Endothelial cell of umbilical vein (primary cell): ENCODE measurements at regions not wholly inside any gene's neighbourhood (a gene's known extent, or its start where the extent isn't known, plus 50 kb on each side); places are given as distances from the start of the nearest gene placed in this dataset.
"Not testable (repeated sequence)": the region's sequence is repeated elsewhere in the genome, so short reads cannot be mapped to it uniquely, and the experiment has no call there.

Source experiments
- BruUV-seq: library from RNA; stranded (reverse); fragments of 400-500 nt; replicated peaks from 2 replicates; lab custom pipeline; 2021; lab: Mats Ljungman, UMichigan
- CTCF ChIA-PET: fragments of 300-600, 350-600 bp; sonication (Branson Sonifier 250); formaldehyde crosslinking; loops from one replicate; lab custom pipeline; 2021; ENCODE audit warnings: antibody characterized with exemption, inconsistent platforms; lab: Charles Lee
- POLR2A ChIA-PET: fragments of 300-600, 350-600 bp; sonication (Branson Sonifier 250); formaldehyde crosslinking; loops from one replicate; lab custom pipeline; 2021; ENCODE audit warnings: antibody characterized with exemption, inconsistent platforms; lab: Charles Lee
- DNase-seq: peaks from one replicate; pipeline ENCODE4 v3.0.0-alpha.2; 2011; ENCODE audit warnings: low read depth, low spot score
- FAIRE-seq: peaks from 2 replicates; lab custom pipeline; 2011; peaks lifted over from hg19 to GRCh38; lab: Jason Lieb, UNC
- H2AFZ ChIP-seq: 2 replicates; pipeline ENCODE4 v1.6.0; 2012; ENCODE audit warnings: low read depth, low read length, control low read depth, inconsistent platforms
- H3K27ac ChIP-seq: 2 replicates; pipeline ENCODE4 v1.5.1; 2011; ENCODE audit warnings: low read depth, mild to moderate bottlenecking, control low read depth, low read length, moderate library complexity; ENCODE audit not compliant: insufficient read depth
- H3K27me3 ChIP-seq, 2 experiments: 2 replicates each; pipeline versions ENCODE4 v1.6.0 to v1.6.1; 2011; ENCODE audit warnings: low read length in 2 of 2, mixed read lengths in 1 of 2; ENCODE audit not compliant: control insufficient read depth in 2 of 2, insufficient read depth in 2 of 2
- H3K36me3 ChIP-seq, 2 experiments: 2 replicates in 1 of 2; 3 replicates in 1 of 2; pipeline ENCODE4 v1.5.1; 2011; ENCODE audit warnings: low read length in 2 of 2, mild to moderate bottlenecking in 1 of 2, moderate library complexity in 1 of 2; ENCODE audit not compliant: control insufficient read depth in 2 of 2, insufficient read depth in 2 of 2; ENCODE audit errors: extremely low read depth in 1 of 2
- H3K4me1 ChIP-seq: 3 replicates; pipeline ENCODE4 v1.5.1; 2011; ENCODE audit warnings: mild to moderate bottlenecking, low read length; ENCODE audit not compliant: control insufficient read depth, insufficient read depth; ENCODE audit errors: extremely low read depth
- H3K4me2 ChIP-seq: 2 replicates; pipeline ENCODE4 v1.6.1; 2011; ENCODE audit warnings: low read length, control low read depth, mixed read lengths; ENCODE audit not compliant: insufficient read depth
- H3K4me3 ChIP-seq, 3 experiments: fragments of 200-600 bp in 1 of 3; sonication (generic), shearing (Covaris generic) in 1 of 3; replicated peaks in 1 of 3; 2 replicates each; pipeline ENCODE4 v1.5.1; 2011 to 2016; ENCODE audit warnings: control low read depth in 3 of 3, low read length in 3 of 3, mild to moderate bottlenecking in 2 of 3, inconsistent platforms in 1 of 3, low read depth in 1 of 3, moderate library complexity in 1 of 3; ENCODE audit not compliant: insufficient read depth in 1 of 3
- H3K79me2 ChIP-seq: 2 replicates; pipeline ENCODE4 v1.6.0; 2012; ENCODE audit warnings: low read length, inconsistent platforms; ENCODE audit not compliant: control insufficient read depth, insufficient read depth
- H3K9ac ChIP-seq: replicated peaks from 2 replicates; pipeline ENCODE3; 2011; ENCODE audit warnings: low read length, control low read depth; ENCODE audit not compliant: insufficient read depth; ENCODE audit errors: extremely low read depth
- H3K9me1 ChIP-seq: replicated peaks from 3 replicates; pipeline ENCODE4 v1.6.0; 2011; ENCODE audit warnings: mild to moderate bottlenecking, low read length; ENCODE audit not compliant: control insufficient read depth, insufficient read depth; ENCODE audit errors: extremely low read depth
- H3K9me3 ChIP-seq: replicated peaks from 2 replicates; pipeline ENCODE4 v1.5.1; 2012; ENCODE audit warnings: low read length, inconsistent platforms; ENCODE audit not compliant: control insufficient read depth, insufficient read depth
- H4K20me1 ChIP-seq: replicated peaks from 2 replicates; pipeline ENCODE3; 2011; ENCODE audit warnings: mild to moderate bottlenecking, low read length; ENCODE audit not compliant: control insufficient read depth, insufficient read depth; ENCODE audit errors: extremely low read depth
- EZH2 ChIP-seq: IDR thresholded peaks from 2 replicates; pipeline ENCODE4 v1.6.1; 2012; ENCODE audit warnings: borderline replicate concordance, low read depth, mild to moderate bottlenecking, moderate library complexity, low read length, inconsistent platforms; ENCODE audit not compliant: severe bottlenecking
- FOS ChIP-seq: IDR thresholded peaks from 2 replicates; pipeline ENCODE4 v1.6.1; 2011; ENCODE audit warnings: mild to moderate bottlenecking, low read length, moderate library complexity, borderline replicate concordance; ENCODE audit not compliant: insufficient read depth
- GATA2 ChIP-seq: IDR thresholded peaks from 2 replicates; pipeline ENCODE4 v1.7.0; 2011; ENCODE audit warnings: low read depth, mild to moderate bottlenecking, moderate library complexity, mixed read lengths, low read length; ENCODE audit not compliant: insufficient read length, insufficient read depth
- JUN ChIP-seq: IDR thresholded peaks from 2 replicates; pipeline ENCODE4 v1.6.1; 2011; ENCODE audit warnings: borderline replicate concordance, low read depth; ENCODE audit not compliant: insufficient read length, insufficient read depth
- MAX ChIP-seq: IDR thresholded peaks from 2 replicates; pipeline ENCODE4 v1.6.1; 2011; ENCODE audit not compliant: insufficient read depth, insufficient read length
- MYC ChIP-seq: IDR thresholded peaks from one replicate; pipeline ENCODE4 v1.6.1; 2011; ENCODE audit warnings: mild to moderate bottlenecking, low read depth, low read length
- POLR2A ChIP-seq: IDR thresholded peaks from 2 replicates; pipeline ENCODE4 v1.6.1; 2012; ENCODE audit warnings: low read depth, mild to moderate bottlenecking, control low read depth, low read length
- POLR2AphosphoS5 ChIP-seq: IDR thresholded peaks from 2 replicates; pipeline ENCODE4 v1.6.1; 2012; ENCODE audit warnings: low read depth, mild to moderate bottlenecking, control low read depth, low read length, moderate library complexity; ENCODE audit not compliant: insufficient read depth
- dilution Hi-C: fragments of 300-500 bp; cut with MboI; formaldehyde crosslinking; loops from one replicate; pipeline ENCODE4 v1.15.0; 2019; ENCODE audit warnings: low sequenced_read_pairs; ENCODE audit not compliant: extremely low pct_ligation_motif_present
- intact Hi-C: fragments of 100-400 bp; cut with micrococcal nuclease; formaldehyde crosslinking; loops from one replicate; pipeline ENCODE4 v1.10.0; 2022
- TF ChIP-seq, protein P1 (sequence below), 2 donors: IDR thresholded peaks; 1 replicate in 1 of 2; 2 replicates in 1 of 2; pipeline ENCODE4 v1.5.1; 2011; ENCODE audit warnings: low read length in 2 of 2, mild to moderate bottlenecking in 2 of 2, moderate library complexity in 2 of 2, control low read depth in 1 of 2, inconsistent platforms in 1 of 2, low read depth in 1 of 2; ENCODE audit not compliant: insufficient read depth in 1 of 2; ENCODE audit errors: extremely low read depth in 1 of 2

DNA sequence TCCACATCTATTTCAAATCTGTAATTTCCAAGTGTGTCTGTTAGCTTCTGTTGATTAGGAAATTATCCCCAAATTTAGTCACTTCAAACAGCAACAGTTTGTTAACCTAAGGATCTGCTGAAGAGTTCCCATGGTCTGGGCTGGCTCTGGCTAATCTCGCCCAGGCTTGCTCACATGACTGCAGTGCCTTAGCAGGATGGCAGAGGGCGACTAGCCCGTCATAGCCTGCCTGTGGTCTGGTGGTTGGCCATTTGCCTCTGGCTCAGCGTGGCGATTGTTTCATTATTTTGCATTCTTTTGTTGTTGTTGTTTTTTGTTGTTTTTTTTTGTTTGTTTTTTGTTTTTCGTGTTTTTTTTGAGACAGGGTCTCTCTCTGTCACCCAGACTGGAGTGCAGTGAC lies 264.0 kb downstream of the TRIML1 start:
- CTCF ChIA-PET: no interaction called here

GRCh38 chr4:188405071-188405835 lies 266.0 kb downstream of the TRIML1 start:
- H3K27me3 ChIP-seq, H3K4me2 ChIP-seq, H3K4me3 ChIP-seq, H3K4me1 ChIP-seq, H2AFZ ChIP-seq, POLR2A ChIA-PET, BruUV-seq, DNase-seq, H3K36me3 ChIP-seq, CTCF ChIA-PET, dilution Hi-C loops, H3K9ac ChIP-seq, H3K9me3 ChIP-seq, H3K9me1 ChIP-seq, intact Hi-C loops, FAIRE-seq, H3K27ac ChIP-seq, H4K20me1 ChIP-seq, H3K79me2 ChIP-seq: not testable (repeated sequence)

More for the DNA sequence above, 264.0 kb downstream of the TRIML1 start:
- FAIRE-seq (no peak), DNase-seq (no peak)
- intact Hi-C loops: no loop called here
- no TSS peak for BruUV-seq
- dilution Hi-C loops: no loop called here
- H3K36me3 ChIP-seq: no peaks in the 10 kb centered on the region
- POLR2A ChIA-PET: no interaction called here
- no peak overlapping the region for H3K27ac ChIP-seq
- H3K9ac ChIP-seq: no peak overlapping the region
- H3K79me2 ChIP-seq: no peaks in the 10 kb centered on the region
- H3K9me1 ChIP-seq: no peaks in the 10 kb centered on the region
- no peak overlapping the region for H3K4me2 ChIP-seq
- H3K4me3 ChIP-seq: no peak overlapping the region
- no peaks in the 10 kb centered on the region for H3K4me1 ChIP-seq
- H3K27me3 ChIP-seq: no peaks in the 10 kb centered on the region
- TF ChIP-seq, protein P1, sequence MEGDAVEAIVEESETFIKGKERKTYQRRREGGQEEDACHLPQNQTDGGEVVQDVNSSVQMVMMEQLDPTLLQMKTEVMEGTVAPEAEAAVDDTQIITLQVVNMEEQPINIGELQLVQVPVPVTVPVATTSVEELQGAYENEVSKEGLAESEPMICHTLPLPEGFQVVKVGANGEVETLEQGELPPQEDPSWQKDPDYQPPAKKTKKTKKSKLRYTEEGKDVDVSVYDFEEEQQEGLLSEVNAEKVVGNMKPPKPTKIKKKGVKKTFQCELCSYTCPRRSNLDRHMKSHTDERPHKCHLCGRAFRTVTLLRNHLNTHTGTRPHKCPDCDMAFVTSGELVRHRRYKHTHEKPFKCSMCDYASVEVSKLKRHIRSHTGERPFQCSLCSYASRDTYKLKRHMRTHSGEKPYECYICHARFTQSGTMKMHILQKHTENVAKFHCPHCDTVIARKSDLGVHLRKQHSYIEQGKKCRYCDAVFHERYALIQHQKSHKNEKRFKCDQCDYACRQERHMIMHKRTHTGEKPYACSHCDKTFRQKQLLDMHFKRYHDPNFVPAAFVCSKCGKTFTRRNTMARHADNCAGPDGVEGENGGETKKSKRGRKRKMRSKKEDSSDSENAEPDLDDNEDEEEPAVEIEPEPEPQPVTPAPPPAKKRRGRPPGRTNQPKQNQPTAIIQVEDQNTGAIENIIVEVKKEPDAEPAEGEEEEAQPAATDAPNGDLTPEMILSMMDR (IDR thresholded peaks at IDR 0.05; ENCODE audit: extremely low read depth in 1 of 2, insufficient read depth in 1 of 2, low read depth in 1 of 2, low read length in 2 of 2): no peak
- no peak for TF ChIP-seq POLR2A
- TF ChIP-seq JUN: no peak
- no peak for TF ChIP-seq GATA2
- no peak for TF ChIP-seq MAX
- TF ChIP-seq EZH2: no peak
- TF ChIP-seq MYC: no peak
- TF ChIP-seq POLR2AphosphoS5: no peak
- no peak for TF ChIP-seq FOS
- peaks cover 8% of the 10 kb centered on the region for H3K9me3 ChIP-seq
- H4K20me1 ChIP-seq: no peaks in the 10 kb centered on the region
- H2AFZ ChIP-seq: no peak overlapping the region
